ENCODE measurements at regions not wholly inside any gene's neighbourhood (a gene's known extent, or its start where the extent isn't known, plus 50 kb on each side); places are given as distances from the start of the nearest gene placed in this dataset.

DNA sequence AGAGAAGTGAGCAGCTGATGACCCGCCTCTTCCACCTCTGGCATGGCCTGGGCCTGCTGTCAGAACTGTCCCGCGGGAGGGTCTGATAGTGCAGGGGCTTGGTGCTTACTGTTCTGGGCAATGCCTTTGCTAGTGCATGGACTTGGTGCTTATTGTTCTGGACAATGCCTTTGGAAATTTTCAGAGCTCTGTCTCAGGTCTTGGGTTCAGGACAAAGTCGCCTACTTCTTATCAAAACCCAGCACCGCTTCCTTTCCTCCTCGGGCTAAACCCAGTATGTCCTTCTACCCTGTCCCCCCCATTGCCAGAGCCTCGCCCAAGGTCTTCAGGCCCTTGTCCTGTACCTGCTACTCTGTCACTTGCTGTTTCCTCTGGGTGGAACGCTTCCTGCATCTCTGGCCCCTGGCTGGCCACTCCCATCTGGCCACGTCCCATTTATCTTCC is 149.6 kb downstream of the ACKR3 start:
- DNase-seq, result no peak

- no peak for DNase-seq
These were observed 151.4 kb downstream of the ACKR3 start for GRCh38 chr2:236720974-236721540.

GRCh38 chr2:236724200-236724599 is 154.6 kb downstream of the ACKR3 start:
- no peak for DNase-seq

- DNase-seq, result no peak
These were observed 157.3 kb downstream of the ACKR3 start for GRCh38 chr2:236726701-236727450.

GRCh38 chr2:236728916-236729670 is 159.5 kb downstream of the ACKR3 start:
- DNase-seq, result no peak

GRCh38 chr2:236730393-236730792 is 160.8 kb downstream of the ACKR3 start:
- DNase-seq, result no peak

DNA sequence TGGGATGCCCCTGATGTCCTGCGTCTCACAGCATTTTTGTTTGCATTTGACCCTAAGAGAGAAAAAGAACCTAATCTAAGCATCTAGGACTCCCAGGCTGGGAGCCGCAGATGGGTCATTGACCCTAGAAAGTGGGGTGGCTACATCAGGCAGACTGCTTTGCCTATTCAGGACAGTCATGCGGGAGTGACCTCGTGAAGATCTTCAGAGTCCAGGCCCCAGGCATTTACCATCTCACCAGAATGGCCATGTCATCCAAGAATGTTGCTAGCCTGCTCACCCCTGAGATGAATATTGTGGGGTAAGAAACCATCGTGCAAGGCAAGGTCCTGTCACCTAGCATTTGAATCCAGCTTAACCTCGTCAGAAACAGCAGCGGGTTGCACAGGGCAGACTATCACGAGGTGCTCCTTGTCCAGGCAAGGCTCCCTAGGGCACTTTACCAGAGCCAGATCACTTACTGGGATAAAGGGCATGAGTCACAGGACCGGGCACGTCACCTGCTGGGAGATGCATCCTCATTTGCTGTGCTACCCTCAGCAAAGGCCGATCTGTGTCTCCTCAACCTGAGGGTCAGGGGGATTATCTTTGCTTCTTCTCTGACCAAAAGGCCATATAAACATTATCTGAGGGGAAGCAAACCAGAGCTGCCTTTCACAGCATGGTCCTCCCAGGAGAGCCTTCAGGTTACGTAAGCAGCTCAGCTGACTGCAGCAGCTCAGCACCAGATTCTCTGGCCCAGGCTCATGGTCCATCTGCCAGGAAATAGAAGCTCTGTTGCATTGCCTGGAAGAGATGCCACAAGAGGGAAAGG is 162.3 kb downstream of the ACKR3 start:
- DNase-seq, result no peak

DNA sequence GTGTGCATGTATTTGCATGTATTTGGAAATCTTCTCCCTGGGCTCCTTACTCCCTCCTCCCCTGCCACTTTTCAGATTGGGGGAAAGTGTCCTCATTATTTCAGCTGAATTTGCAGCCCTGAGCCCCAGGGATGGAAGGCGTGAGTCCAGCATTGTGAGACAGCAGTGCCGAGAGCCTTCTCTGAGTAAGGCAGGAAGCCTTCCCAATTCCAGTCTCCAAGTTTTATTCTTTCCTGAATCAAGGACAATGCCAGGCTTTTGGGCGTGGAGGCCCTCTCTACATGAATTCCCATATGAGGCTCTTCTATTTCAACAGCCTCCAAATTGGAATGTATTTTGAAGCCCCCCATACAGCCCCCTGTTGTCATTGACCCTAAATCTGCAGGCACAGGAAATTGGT is 163.5 kb downstream of the ACKR3 start:
- DNase-seq, result no peak

DNA sequence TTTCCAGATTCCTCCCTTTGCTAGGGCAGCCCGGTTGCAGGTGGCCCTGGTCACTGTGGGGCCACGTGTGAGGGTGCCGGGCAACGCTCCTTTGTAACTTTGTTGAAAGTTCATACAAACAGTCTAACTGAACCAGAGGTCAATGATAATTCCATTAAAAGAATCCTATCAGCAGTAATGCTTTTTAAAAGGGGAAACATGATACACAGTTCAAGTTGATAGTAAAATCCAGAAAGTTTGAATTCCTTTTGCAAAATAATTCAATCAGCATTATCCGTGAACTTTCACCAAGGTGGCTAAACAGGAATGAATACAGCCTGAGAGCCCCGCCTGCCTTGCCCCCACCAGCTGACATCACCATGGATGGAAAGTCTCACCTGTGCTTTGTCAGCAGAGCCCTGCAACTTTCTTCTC is 166.2 kb downstream of the ACKR3 start:
- no peak for DNase-seq

GRCh38 chr2:236738030-236738429 is 168.4 kb downstream of the ACKR3 start:
- no peak for DNase-seq

DNA sequence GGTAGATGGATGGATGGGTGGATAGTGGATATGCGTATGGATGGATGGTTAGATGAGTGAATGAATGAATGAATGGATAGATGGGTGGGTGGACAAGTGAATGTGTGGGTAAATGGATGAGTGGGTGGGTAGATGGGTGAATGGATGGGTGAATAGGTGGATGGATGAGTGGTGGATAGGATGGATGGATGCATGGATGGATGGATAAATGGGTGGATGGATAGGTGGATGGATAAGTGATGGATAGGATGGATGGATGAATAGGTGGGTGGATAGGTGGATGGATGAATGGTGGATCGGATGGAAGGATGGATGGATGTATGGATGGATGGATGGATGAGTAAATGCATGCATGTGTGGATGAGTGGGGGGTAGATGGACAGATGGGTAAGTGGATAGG is 169.3 kb downstream of the ACKR3 start:
- no peak for DNase-seq

DNA sequence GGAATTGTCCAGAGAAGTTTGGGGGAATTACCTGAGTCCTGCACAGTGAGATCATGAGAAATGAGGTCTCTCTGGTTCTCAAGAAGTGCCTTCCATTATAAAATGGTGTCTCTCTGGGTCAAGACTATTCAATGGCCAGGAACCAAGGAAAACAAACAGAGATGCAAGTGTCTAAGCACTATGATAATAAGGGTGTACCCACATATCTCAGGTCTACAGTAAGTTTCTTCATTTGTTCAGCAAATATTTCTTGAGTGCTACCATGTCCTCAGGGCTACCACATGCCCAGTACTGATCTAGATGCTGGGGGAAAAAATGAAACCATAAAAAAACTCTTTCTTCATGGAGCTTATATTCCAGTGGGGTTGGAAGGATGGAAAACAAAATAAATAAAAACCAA is 170.0 kb downstream of the ACKR3 start:
- DNase-seq, result no peak

- DNase-seq, result no peak
These were observed 170.9 kb downstream of the ACKR3 start for GRCh38 chr2:236740506-236740905.

GRCh38 chr2:236743039-236743920 is 173.7 kb downstream of the ACKR3 start:
- DNase-seq, result no peak

GRCh38 chr2:236743921-236744280 is 174.3 kb downstream of the ACKR3 start:
- DNase-seq, result no peak

DNA sequence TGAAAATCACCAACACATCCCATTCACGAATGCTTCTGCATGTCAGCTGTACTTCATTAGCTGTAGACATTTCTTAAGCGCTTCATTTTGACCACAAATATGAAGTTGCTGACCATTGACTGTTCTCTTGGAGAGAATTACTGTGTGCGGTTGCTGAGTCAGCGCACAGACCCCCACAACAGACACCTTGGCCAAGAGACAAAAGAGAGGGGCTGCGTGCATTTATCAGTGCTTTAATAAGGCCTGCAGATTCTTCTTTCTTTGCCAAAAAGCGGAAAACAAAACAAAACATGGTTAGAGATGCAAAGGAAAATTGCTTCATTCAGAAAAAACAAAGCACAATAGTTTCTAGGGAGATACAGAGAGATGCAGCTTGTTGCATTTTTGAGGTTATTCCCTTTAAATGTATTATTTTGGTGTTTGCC is 174.7 kb downstream of the ACKR3 start:
- DNase-seq, result no peak

- no peak for DNase-seq
These were observed 175.1 kb downstream of the ACKR3 start for GRCh38 chr2:236744716-236745115.

GRCh38 chr2:236745420-236746210 is 176.0 kb downstream of the ACKR3 start:
- no peak for DNase-seq

DNA sequence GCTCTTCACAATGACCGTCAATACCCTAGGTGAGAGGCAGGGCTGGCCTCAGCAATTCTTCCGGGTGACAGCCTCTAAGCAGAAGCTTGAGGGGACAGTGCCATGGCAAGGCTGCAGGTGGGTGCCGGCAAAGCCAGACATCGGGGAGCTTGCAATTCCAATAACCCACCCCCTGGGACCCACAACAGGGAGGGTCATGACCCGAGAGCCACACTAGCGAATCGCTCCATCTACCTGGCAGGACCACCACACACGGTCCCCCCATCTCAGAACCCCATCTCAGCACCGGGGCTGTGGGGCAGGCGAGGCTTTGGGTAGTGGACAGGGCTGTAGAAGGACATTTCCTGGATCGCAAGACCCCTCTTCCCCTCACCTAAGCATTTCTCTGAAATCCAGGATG is 177.2 kb downstream of the ACKR3 start:
- DNase-seq, result no peak

DNA sequence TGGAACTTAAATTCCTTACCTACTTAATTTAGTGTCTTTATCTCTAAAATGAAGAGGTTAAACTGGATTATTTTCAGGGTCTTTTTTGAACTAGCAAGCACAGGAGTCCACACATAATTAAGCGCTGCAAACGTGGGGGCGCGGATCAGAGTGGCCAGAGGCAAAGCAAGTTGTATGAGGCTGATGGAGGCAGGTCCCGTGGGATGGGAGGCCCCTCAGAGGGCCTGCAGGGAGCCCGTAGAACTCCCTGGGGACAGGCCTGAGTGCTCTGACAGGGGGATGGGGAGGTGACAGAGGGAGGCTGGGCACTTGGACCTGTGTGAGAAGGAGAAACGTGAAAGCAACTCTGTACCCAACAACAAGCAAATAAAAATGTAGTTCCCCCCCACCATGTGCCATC is 177.8 kb downstream of the ACKR3 start:
- no peak for DNase-seq

DNA sequence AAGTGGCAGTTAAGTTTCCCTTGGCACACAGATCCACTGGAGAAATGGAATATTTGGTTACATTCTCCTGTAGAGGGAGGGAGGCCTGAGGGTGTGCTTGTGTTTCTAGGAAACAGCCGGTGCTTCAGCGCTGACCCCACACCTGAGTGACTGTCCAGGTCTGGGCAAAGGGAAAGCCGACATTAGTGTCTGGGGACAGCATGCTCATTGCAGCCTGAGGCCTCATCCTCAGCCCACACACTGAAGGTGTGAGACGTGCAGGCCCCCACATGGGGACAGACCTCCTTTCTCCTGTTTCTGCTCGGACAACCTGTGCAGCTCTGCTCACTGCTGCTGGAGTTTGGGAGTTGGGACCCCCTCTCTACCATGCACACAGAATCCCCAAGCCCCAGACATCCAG is 178.3 kb downstream of the ACKR3 start:
- DNase-seq, result no peak

All from suppressor macrophage treated with lipopolysaccharide for 1 hour (primary cell).